ENCODE measurements at regions not wholly inside any gene's neighbourhood (a gene's known extent, or its start where the extent isn't known, plus 50 kb on each side); places are given as distances from the start of the nearest gene placed in this dataset.

DNA sequence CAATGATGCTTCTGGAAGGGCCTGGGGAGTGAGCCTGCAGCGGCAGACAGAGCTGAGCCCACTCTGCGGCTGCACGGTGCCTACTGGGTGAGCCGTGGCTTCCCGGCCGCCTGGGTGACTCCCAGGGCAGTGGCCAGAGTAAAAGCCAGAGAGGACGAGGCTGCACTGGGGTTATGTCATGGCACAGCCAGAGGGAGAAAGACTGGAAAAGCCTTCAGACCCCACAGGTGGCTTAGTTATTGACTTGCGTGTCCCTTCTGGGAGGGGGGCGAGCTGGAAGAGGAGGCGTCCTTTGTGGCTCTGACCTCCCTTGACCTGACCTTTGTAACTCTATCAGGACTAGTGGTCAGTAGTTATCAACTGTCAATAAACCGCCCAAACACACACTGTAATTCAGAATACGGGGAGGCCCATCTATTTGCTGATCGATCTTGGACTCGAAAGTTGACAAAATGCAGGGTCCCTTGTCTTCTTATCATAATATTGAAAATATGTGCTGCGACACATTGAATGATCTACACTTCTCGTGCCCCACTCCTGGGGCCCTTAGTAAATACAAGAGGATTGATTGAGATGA is 385.9 kb upstream of the ZFHX3 start:
- Histone ChIP-seq H3K9me1 (ENCODE audit: control insufficient read depth, extremely low read depth, insufficient read depth, low read length) (no peaks in the 10 kb centered on the region), H3K27ac (ENCODE audit: control insufficient read depth, insufficient read depth, low read length) (no peak overlapping the region), H3K79me2 (ENCODE audit: control insufficient read depth, insufficient read depth, low read length) (no peaks in the 10 kb centered on the region), H2AFZ (ENCODE audit: control insufficient read depth, low read length) (no peak overlapping the region), H3K27me3 (ENCODE audit: control insufficient read depth, extremely low read depth, insufficient read depth, low read length) (no peaks in the 10 kb centered on the region), H3K9me3 (ENCODE audit: control insufficient read depth, low read depth, low read length) (no peaks in the 10 kb centered on the region), H3K9ac (ENCODE audit: control insufficient read depth, extremely low read depth, insufficient read depth, low read length) (no peak overlapping the region), H3K4me2 (ENCODE audit: control insufficient read depth, extremely low read depth, insufficient read depth, low read depth, low read length) (no peak overlapping the region), H4K20me1 (ENCODE audit: control insufficient read depth, extremely low read depth, insufficient read depth, low read length) (no peaks in the 10 kb centered on the region), H3K36me3 (ENCODE audit: control insufficient read depth in 2 of 2, extremely low read depth in 1 of 2, insufficient read depth in 2 of 2, low read length in 2 of 2) (no peaks in the 10 kb centered on the region), H3K4me3 (ENCODE audit: control insufficient read depth in 2 of 3, extremely low read depth in 1 of 3, insufficient read depth in 2 of 3, low read depth in 1 of 3, low read length in 3 of 3) (no peak overlapping the region), H3K4me1 (ENCODE audit: control insufficient read depth, extremely low read depth, insufficient read depth, low read length) (no peaks in the 10 kb centered on the region)
- no peak for TF ChIP-seq CTCF (optimal IDR thresholded peaks at IDR 0.05 in 1 of 3, IDR thresholded peaks at IDR 0.05 in 1 of 3, conservative IDR thresholded peaks at IDR 0.05 in 1 of 3; ENCODE audit: extremely low read depth in 1 of 3, insufficient read depth in 2 of 3, low read length in 3 of 3)
- TF ChIP-seq EZH2 (IDR thresholded peaks at IDR 0.05; ENCODE audit: low read length): no peak
- dilution Hi-C loops (cut with MboI; ENCODE audit: extremely low pct_ligation_motif_present, low sequenced_read_pairs): no loop called here
- DNase-seq (ENCODE audit: low read depth, low spot score) (no peak), FAIRE-seq (no peak)

- Histone ChIP-seq H3K4me2 (ENCODE audit: control insufficient read depth, extremely low read depth, insufficient read depth, low read depth, low read length) (no peak overlapping the region), H3K9me3 (ENCODE audit: control insufficient read depth, low read depth, low read length) (no peaks in the 10 kb centered on the region), H3K27ac (ENCODE audit: control insufficient read depth, insufficient read depth, low read length) (no peak overlapping the region), H3K79me2 (ENCODE audit: control insufficient read depth, insufficient read depth, low read length) (no peaks in the 10 kb centered on the region), H3K36me3 (ENCODE audit: control insufficient read depth in 2 of 2, extremely low read depth in 1 of 2, insufficient read depth in 2 of 2, low read length in 2 of 2) (no peaks in the 10 kb centered on the region), H4K20me1 (ENCODE audit: control insufficient read depth, extremely low read depth, insufficient read depth, low read length) (no peaks in the 10 kb centered on the region), H3K4me3 (ENCODE audit: control insufficient read depth in 2 of 3, extremely low read depth in 1 of 3, insufficient read depth in 2 of 3, low read depth in 1 of 3, low read length in 3 of 3) (no peak overlapping the region), H2AFZ (ENCODE audit: control insufficient read depth, low read length) (no peak overlapping the region), H3K9ac (ENCODE audit: control insufficient read depth, extremely low read depth, insufficient read depth, low read length) (no peak overlapping the region), H3K27me3 (ENCODE audit: control insufficient read depth, extremely low read depth, insufficient read depth, low read length) (no peaks in the 10 kb centered on the region), H3K4me1 (ENCODE audit: control insufficient read depth, extremely low read depth, insufficient read depth, low read length) (no peaks in the 10 kb centered on the region), H3K9me1 (ENCODE audit: control insufficient read depth, extremely low read depth, insufficient read depth, low read length) (no peaks in the 10 kb centered on the region)
- FAIRE-seq (no peak), DNase-seq (ENCODE audit: low read depth, low spot score) (no peak)
- dilution Hi-C loops (cut with MboI; ENCODE audit: extremely low pct_ligation_motif_present, low sequenced_read_pairs): no loop called here
- no peak for TF ChIP-seq EZH2 (IDR thresholded peaks at IDR 0.05; ENCODE audit: low read length)
- no peak for TF ChIP-seq CTCF (optimal IDR thresholded peaks at IDR 0.05 in 1 of 3, IDR thresholded peaks at IDR 0.05 in 1 of 3, conservative IDR thresholded peaks at IDR 0.05 in 1 of 3; ENCODE audit: extremely low read depth in 1 of 3, insufficient read depth in 2 of 3, low read length in 3 of 3)
Measured at GRCh38 chr16:73432850-73433730, 385.2 kb upstream of the ZFHX3 start.

Measured in keratinocyte (primary cell).